NCI-H2196 (cell line): ENCODE measurements at regions not wholly inside any gene's neighbourhood (a gene's known extent, or its start where the extent isn't known, plus 50 kb on each side); places are given as distances from the start of the nearest gene placed in this dataset.
"Not testable (repeated sequence)": the region's sequence is repeated elsewhere in the genome, so short reads cannot be mapped to it uniquely, and the experiment has no call there.

Experiments
- DNase-seq: peaks from one replicate; lab custom pipeline; 2025; ENCODE audit not compliant: unreplicated experiment; lab: John Stamatoyannopoulos, UW

DNA sequence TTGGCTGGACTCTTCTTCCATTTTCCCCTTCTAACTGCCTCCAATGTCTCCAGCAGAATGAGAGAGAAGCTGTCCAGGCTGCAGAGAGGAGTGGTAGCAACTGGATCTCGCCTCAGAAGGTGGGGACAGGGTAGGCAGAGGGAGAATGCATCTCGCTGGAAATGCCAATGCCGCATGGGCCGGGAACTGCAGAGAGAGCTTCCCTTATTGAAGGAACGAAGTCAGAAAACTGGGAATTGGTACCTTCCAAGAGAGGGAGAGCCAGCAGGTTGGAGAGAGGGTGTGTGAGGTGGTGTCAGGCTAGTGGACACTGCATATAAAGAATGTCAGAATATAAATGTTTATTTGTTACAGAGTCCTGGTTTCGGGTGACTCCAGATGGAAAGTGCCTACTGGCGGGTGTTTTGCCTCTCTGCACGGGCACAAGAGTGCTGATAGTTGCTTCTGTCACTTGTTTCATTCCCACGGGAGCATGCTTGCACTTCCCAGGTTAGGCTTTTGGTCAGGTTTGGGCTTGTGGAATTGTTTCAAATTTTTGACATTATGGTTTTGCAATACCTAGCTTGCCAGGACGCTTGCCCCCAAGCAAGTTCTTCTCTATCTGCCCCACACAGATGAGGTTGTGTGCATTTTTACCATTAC is 156.8 kb upstream of the STS start:
- no peak for DNase-seq

DNA sequence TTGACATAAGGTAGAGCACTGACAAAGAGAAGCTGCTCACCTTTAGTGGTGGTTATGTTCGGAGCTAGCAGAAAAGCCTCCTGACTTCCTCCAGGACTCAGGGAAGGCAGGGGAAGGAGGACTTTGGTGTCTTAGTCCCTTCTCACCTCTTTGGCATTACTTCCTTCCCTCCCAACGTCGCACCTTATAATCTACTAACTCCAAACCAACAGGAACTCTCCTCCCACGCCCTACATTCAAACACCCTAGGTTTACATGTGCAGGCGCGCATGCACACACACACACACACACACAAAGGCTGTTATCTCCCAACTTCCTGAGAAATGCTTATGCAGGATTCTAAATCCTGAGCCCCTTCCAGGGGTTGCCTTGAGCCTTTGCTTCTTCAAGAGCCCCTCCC is 157.7 kb upstream of the STS start:
- DNase-seq = no peak

DNA sequence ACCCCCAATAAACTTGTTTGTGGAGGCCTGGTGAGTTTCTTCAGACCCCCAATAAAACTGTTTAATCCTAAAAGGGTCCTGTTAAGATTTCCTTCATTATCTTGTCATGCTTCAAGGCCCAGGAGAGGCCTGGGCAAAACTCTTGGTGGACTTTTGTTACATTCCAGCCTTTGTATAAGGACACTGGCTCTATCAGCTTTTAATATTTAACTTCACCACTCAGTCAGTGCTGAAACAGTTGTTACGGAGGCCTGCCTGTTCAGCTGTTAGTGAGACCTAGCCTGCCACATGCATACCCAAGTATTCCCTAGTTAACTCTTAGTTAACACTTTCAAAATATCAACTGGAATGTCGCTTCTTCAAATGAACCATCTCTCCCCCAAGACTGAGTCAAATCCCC is 158.8 kb upstream of the STS start:
- not testable (repeated sequence) for DNase-seq

GRCh38 chrX:6986915-6987314 is 160.6 kb upstream of the STS start:
- DNase-seq = no peak

- DNase-seq = no peak
Observed at GRCh38 chrX:6985537-6985936, 162.0 kb upstream of the STS start.

DNA sequence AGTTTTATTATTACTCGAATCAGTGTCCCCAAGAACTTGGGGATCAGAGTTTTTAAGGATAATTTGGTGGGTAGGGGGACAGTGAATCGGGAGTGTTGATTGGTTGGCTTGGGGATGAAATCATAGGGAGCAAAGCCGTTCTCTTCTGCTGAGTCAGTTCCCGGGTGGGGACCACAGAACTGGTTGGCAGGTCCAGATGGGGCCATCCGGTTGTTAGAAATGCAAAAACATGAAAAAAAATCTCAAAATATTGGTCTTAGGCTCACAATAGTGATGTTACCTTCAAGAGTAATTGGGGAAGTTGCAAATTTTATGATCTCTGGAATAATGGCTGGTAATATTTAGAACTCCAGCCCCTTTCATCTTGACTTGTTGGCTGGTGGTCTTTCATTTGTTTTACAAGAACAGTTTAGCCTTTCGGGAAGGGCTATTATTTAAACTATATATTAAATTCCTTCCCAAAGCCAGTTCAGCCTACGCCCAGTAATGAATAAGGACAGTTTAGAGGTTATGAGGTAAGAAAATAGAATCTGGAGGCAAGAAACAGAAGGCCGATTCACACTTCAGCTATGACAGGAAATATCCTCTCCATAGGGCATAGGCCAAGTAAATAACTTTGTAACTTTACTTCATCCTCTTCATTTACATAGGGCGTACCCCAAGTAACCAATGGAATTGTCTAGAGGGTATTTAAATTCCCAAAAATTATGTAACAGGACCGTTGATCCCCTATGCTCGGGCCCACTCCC is 164.1 kb upstream of the STS start:
- DNase-seq = no peak

- DNase-seq = no peak
Observed at GRCh38 chrX:6981718-6982406, 165.7 kb upstream of the STS start.

DNA sequence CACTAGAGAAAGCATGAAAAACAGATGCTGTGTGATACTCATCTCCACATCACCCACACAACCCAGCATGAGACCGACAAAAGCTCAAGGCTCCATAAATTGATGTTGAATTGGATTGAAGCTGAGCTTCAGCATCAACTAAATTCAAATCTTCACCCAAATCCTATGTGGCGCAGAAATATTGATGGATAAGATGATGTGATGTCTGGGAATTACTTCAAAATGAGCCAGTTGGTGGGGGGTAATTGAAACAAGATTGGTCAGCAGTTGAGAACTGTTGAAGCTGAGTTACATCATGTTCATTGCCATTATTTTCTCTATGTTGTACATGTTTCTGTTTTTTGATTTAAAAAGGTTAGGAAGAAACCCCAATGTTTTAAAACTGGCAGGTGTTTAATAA is 166.5 kb upstream of the STS start:
- DNase-seq = no peak

- no peak for DNase-seq
Observed at GRCh38 chrX:6968231-6968630, 179.3 kb upstream of the STS start.

GRCh38 chrX:6965729-6966128 is 181.8 kb upstream of the STS start:
- DNase-seq = no peak

- DNase-seq = no peak
Observed at GRCh38 chrX:6962006-6962355, 185.5 kb upstream of the STS start.

DNA sequence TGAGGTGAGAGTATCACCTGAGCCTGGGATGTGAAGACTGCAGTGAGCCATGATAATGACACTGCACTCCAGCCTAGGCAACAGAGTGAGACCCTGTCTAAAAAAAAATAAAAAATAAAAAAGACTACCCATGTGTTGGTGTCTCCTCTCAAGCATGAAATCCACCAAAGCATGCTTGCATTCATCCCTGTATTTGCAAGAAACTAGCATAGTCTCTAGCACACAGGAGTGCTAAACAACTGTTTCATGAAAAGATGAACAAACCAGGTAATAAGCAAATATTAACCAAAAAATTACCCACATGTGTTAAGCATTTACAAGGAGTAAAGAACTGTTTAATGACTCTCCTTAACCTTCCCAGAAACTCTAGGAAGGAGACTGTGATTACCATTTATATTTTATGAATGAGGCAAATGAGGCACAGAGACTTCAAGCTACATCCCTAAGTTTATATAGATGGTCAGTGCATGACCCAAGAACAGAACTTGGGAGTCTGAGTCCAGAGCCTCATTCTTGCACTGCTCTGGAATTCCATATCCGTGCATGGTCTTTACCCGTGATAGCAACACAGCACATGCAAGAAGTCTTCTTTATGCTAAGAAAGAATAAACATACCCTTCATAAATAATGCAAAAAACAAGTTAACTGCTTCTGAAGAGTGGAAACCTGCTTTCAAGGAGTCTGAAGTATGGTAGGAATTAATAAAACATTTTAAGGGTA is 186.1 kb upstream of the STS start:
- no peak for DNase-seq

- DNase-seq = no peak
Observed at GRCh38 chrX:6959006-6959405, 188.5 kb upstream of the STS start.

DNA sequence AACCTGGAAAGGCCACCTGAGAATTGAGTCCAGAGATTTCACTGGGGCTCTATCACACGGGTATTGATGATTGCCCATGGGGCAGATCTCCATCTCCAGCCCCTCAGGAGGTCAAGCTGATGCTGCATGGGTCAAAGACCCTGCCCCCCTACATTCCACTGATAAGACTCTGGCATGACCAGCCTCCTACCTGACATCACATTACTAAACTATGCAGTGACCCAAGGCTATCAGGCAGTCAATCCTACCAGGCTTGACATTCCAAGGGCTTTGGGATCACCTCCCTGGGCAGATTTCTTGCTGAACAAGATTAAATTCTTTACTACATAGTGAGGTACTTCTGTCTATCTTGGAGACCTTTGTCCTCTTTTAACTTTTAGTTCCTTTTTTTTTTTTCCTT is 192.7 kb upstream of the STS start:
- DNase-seq = no peak

DNA sequence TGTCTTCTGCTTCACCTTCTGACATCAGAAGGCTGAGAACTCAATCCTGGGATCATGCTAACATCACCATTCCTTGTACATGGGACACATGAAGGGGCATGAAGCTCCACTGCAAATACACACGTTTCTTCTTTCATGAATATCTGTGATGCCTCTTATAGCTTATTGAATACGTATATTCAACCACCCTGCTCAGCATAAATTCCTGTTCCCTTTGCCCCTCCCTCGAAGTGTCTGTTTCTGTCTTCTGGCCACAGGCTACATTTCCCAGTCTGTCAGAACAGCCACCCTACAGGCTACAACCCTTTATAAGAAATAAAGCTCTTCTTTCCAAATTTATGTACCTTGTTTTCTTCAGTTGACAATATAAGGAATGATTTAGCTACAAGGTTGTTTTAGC is 201.3 kb upstream of the STS start:
- DNase-seq = no peak

DNA sequence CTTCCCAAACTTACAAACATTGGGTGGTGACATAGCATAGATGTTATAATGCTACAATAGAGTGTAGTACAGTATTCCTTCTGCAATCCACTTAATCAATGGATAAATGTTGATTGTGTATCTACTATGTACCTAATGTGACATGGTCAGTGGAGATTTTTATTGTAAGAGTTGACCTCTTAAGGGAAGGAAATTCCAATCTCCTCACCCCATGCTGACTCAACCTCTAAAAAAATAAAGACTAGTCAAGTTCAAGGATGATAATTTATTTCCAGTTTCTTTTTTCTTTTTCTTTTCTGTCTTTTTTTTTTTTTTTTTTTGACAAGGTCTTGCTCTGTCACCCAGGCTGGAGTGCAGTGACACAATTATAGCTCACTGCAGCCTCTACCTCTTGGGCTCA is 206.5 kb upstream of the STS start:
- DNase-seq = no peak

DNA sequence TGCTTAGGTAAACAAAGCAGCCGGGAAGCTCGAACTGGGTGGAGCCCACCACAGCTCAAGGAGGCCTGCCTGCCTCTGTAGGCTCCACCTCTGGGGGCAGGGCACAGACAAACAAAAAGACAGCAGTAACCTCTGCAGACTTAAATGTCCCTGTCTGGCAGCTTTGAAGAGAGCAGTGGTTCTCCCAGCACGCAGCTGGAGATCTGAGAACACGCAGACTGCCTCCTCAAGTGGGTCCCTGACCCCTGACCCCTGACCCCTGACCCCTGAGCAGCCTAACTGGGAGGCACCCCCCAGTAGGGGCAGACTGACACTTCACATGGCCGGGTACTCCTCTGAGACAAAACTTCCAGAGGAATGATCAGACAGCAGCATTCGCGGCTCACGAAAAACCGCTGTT is 214.6 kb upstream of the STS start:
- not testable (repeated sequence) for DNase-seq

DNA sequence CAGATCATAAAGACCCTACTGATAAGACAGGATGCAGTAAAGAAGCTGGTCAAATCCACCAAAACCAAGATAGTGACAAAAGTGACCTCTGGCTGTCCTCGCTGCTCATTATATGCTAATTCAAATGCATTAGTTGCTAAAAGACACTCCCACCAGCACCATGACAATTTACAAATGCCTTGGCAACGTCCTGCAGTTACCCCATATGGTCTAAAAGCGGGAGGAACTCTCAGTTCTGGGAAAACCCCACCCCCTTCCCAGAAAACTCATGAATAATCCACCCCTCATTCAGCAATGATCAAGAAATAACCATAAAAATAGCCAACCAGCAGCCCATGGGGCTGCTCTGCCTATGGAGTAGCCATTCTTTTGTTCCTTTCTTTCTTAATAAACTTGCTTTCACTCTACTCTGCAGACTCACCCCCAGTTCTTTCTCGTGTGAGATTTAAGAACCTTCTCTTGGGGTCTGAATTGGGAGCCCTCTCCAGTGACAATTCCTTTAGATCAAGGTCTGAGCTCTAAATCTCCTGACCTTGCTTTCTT is 217.1 kb upstream of the STS start:
- DNase-seq = no peak

GRCh38 chrX:6924443-6925077 is 223.0 kb upstream of the STS start:
- DNase-seq = no peak

- DNase-seq = no peak
Observed at GRCh38 chrX:6917666-6918065, 229.8 kb upstream of the STS start.

- DNase-seq = no peak
Observed at GRCh38 chrX:6910218-6910617, 237.3 kb upstream of the STS start.
